Caco-2 (cell line): ENCODE measurements at regions not wholly inside any gene's neighbourhood (a gene's known extent, or its start where the extent isn't known, plus 50 kb on each side); places are given as distances from the start of the nearest gene placed in this dataset.

Experiments used
- BruUV-seq: library from RNA; stranded (reverse); fragments of 400-500 nt; replicated peaks from 2 replicates; lab custom pipeline; 2021; lab: Mats Ljungman, UMichigan
- CTCF ChIA-PET: fragments of 300-600 bp; sonication (Branson Sonifier 250); formaldehyde crosslinking; loops from one replicate; lab custom pipeline; 2022; ENCODE audit warnings: antibody characterized with exemption; lab: Charles Lee
- POLR2A ChIA-PET: fragments of 300-600 bp; sonication (Branson Sonifier 250); formaldehyde crosslinking; loops from one replicate; lab custom pipeline; 2022; ENCODE audit warnings: antibody characterized with exemption; lab: Charles Lee
- DNase-seq, 2 experiments: peaks; one replicate each; pipeline versions ENCODE4 v3.0.0 to v3.0.0-alpha.2; 2020 to 2022
- H3K27me3 ChIP-seq: replicated peaks from 2 replicates; pipeline ENCODE4 v1.6.0; 2011; ENCODE audit warnings: low read length; ENCODE audit not compliant: control insufficient read depth, insufficient read depth
- H3K36me3 ChIP-seq: 2 replicates; pipeline ENCODE4 v1.5.1; 2011; ENCODE audit warnings: low read length; ENCODE audit not compliant: control insufficient read depth, insufficient read depth
- H3K4me1 ChIP-seq: fragments of 250-450 bp; sonication (Bioruptor Pico); 2 replicates; pipeline ENCODE4 v1.5.1; 2020; ENCODE audit warnings: mild to moderate bottlenecking
- H3K4me3 ChIP-seq: 2 replicates; pipeline ENCODE4 v1.5.1; 2011; ENCODE audit warnings: low read depth, mild to moderate bottlenecking, control low read depth, low read length
- H3K9me3 ChIP-seq: fragments of 250-450 bp; sonication (Bioruptor Pico); 2 replicates; pipeline ENCODE4 v1.5.1; 2020; ENCODE audit warnings: mild to moderate bottlenecking, moderate library complexity
- H3K27ac Mint-ChIP-seq: one replicate; pipeline ENCODE4 v1.8.0; 2022; ENCODE audit warnings: mixed read lengths; ENCODE audit not compliant: unreplicated experiment
- H3K27me3 Mint-ChIP-seq: one replicate; pipeline ENCODE4 v1.8.0; 2022; ENCODE audit warnings: mixed read lengths; ENCODE audit not compliant: insufficient read depth, unreplicated experiment
- H3K36me3 Mint-ChIP-seq: one replicate; pipeline ENCODE4 v1.8.0; 2022; ENCODE audit warnings: mild to moderate bottlenecking, mixed read lengths; ENCODE audit not compliant: insufficient read depth, unreplicated experiment
- H3K4me1 Mint-ChIP-seq: one replicate; pipeline ENCODE4 v1.8.0; 2022; ENCODE audit warnings: low read depth, mixed read lengths; ENCODE audit not compliant: unreplicated experiment
- H3K4me3 Mint-ChIP-seq: one replicate; pipeline ENCODE4 v1.8.0; 2022; ENCODE audit warnings: mild to moderate bottlenecking, moderate library complexity, mixed read lengths; ENCODE audit not compliant: unreplicated experiment
- H3K9me3 Mint-ChIP-seq: one replicate; pipeline ENCODE4 v1.8.0; 2022; ENCODE audit warnings: mixed read lengths; ENCODE audit not compliant: unreplicated experiment
- intact Hi-C: fragments of 100-400 bp; cut with micrococcal nuclease; formaldehyde crosslinking; loops from one replicate; pipeline ENCODE4 v1.10.0; 2022; ENCODE audit not compliant: unreplicated experiment
- TF ChIP-seq, protein P1 (sequence below), 2 experiments: fragments of 200-600 bp in 1 of 2; IDR thresholded peaks; 1 replicate in 1 of 2; 2 replicates in 1 of 2; pipeline versions ENCODE4 v1.5.1 to v1.8.0; 2011 to 2022; ENCODE audit warnings: antibody characterized with exemption in 1 of 2, control low read depth in 1 of 2, inconsistent platforms in 1 of 2, low read depth in 1 of 2, low read length in 1 of 2, mild to moderate bottlenecking in 1 of 2, moderate library complexity in 1 of 2; ENCODE audit not compliant: insufficient read depth in 1 of 2, severe bottlenecking in 1 of 2, unreplicated experiment in 1 of 2

DNA sequence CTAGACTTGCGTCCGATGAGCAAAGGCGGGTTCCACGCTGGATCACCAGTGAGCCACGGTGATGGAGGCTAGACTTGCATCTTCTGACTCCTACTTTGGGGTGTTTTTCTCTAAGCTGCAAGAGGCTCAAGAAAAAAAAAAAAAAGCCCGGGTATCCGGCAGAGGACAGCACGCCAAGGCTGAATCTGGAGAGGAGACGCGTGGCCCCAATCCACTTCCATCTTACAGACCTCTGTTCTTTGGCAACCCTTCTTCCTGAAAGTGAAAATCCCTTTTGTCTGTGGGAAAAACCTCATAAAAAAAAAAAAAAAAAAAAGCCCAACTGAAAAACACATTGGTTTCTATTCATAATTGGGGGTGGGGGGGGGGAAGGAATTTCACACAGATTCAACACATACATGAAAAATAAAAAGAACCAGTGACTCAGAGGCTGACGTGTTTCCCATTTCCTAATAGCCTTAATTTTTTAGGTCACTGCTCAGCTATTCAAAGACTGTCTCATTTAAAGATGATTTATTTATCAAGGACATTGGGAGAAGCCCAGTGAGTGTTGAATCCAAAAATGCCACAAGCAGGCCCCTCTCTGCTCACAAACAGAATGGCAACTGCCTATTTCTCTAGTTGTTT lies 258.3 kb downstream of the FOXL1 start:
- peaks cover 2% of the 10 kb centered on the region for H3K27me3 Mint-ChIP-seq
- POLR2A ChIA-PET, result no interaction called here

DNA sequence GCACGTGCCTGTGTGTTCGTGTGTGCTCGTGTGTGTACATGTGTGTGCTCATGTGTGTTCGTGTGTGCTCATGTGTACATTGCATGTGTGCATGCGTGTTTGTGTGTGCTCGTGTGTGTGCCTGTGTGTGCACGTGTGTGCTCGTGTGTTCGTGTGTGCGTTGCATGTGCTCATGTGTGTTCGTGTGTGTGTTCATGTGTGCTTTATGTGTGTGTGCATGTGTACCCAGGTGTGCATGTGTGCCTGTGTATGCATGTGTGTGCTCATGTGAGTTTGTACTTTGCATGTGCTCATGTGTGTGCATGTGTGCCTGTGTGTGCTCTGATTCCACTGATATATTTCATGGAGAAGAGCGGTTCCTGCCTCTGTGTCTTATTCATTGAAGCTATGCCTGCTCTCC lies 265.5 kb downstream of the FOXL1 start:
- POLR2A ChIA-PET, result no interaction called here
- H3K36me3 Mint-ChIP-seq, result no peaks in the 10 kb centered on the region
- peaks cover 10% of the 10 kb centered on the region for H3K9me3 Mint-ChIP-seq
- intact Hi-C loops, result no loop called here
- no peak overlapping the region for H3K4me3 Mint-ChIP-seq
- CTCF ChIA-PET, result no interaction called here
- TF ChIP-seq, protein P1, sequence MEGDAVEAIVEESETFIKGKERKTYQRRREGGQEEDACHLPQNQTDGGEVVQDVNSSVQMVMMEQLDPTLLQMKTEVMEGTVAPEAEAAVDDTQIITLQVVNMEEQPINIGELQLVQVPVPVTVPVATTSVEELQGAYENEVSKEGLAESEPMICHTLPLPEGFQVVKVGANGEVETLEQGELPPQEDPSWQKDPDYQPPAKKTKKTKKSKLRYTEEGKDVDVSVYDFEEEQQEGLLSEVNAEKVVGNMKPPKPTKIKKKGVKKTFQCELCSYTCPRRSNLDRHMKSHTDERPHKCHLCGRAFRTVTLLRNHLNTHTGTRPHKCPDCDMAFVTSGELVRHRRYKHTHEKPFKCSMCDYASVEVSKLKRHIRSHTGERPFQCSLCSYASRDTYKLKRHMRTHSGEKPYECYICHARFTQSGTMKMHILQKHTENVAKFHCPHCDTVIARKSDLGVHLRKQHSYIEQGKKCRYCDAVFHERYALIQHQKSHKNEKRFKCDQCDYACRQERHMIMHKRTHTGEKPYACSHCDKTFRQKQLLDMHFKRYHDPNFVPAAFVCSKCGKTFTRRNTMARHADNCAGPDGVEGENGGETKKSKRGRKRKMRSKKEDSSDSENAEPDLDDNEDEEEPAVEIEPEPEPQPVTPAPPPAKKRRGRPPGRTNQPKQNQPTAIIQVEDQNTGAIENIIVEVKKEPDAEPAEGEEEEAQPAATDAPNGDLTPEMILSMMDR (IDR thresholded peaks at IDR 0.05; ENCODE audit: insufficient read depth in 1 of 2, low read depth in 1 of 2, low read length in 1 of 2, severe bottlenecking in 1 of 2, unreplicated experiment in 1 of 2), result no peak
- no peak overlapping the region for H3K27ac Mint-ChIP-seq
- H3K4me1 ChIP-seq, result no peaks in the 10 kb centered on the region
- no peaks in the 10 kb centered on the region for H3K4me1 Mint-ChIP-seq
- H3K9me3 ChIP-seq, result no peaks in the 10 kb centered on the region
- no peaks in the 10 kb centered on the region for H3K36me3 ChIP-seq
- BruUV-seq, result no TSS peak
- H3K4me3 ChIP-seq, result no peak overlapping the region
- H3K27me3 Mint-ChIP-seq, result no peaks in the 10 kb centered on the region
- no peaks in the 10 kb centered on the region for H3K27me3 ChIP-seq
- DNase-seq, result no peak

More for the DNA sequence above, 258.3 kb downstream of the FOXL1 start:
- Histone ChIP-seq H3K4me1 (no peaks in the 10 kb centered on the region), H3K9me3 (no peaks in the 10 kb centered on the region), H3K36me3 (no peaks in the 10 kb centered on the region), H3K27me3 (no peaks in the 10 kb centered on the region), H3K4me3 (no peak overlapping the region)
- TF ChIP-seq, protein P1 (IDR thresholded peaks at IDR 0.05; ENCODE audit: insufficient read depth in 1 of 2, low read depth in 1 of 2, low read length in 1 of 2, severe bottlenecking in 1 of 2, unreplicated experiment in 1 of 2), result no peak
- no peaks in the 10 kb centered on the region for H3K36me3 Mint-ChIP-seq
- no peak overlapping the region for H3K27ac Mint-ChIP-seq
- no peak overlapping the region for H3K4me3 Mint-ChIP-seq
- H3K9me3 Mint-ChIP-seq, result no peaks in the 10 kb centered on the region
- no peaks in the 10 kb centered on the region for H3K4me1 Mint-ChIP-seq
- BruUV-seq, result no TSS peak
- CTCF ChIA-PET, result interaction anchor here (0.7 kb wide), 1 partner anchor 292 kb away, joined by 5 read pairs; no protein-coding TSS in a partner anchor
- intact Hi-C loops, result no loop called here
- no peak for DNase-seq

DNA sequence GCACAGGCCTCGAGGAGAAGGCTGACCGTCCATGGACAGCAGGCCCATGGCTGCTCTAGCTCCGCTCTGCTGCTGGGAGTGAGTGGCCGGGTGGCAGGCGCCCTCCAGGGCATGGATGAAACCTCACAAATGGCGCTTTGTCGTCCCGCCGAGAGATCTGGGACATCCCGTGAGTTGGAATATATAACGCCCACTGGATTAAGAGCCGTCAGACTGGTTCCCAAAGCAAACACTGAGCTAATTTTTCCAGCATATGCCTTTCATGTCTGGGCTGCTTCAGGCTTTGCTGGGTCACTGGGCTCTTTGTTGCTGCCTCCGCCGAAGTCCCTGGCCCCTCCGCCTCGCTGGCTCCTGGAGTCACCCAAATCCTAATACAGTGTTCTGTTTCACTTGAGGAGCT lies 266.3 kb downstream of the FOXL1 start:
- Histone ChIP-seq H3K27me3 (no peaks in the 10 kb centered on the region), H3K36me3 (no peaks in the 10 kb centered on the region), H3K4me3 (no peak overlapping the region), H3K9me3 (no peaks in the 10 kb centered on the region), H3K4me1 (no peaks in the 10 kb centered on the region)
- Mint-ChIP-seq H3K27ac (no peak overlapping the region), H3K9me3 (peaks cover 10% of the 10 kb centered on the region), H3K4me3 (no peak overlapping the region), H3K4me1 (no peaks in the 10 kb centered on the region), H3K27me3 (no peaks in the 10 kb centered on the region), H3K36me3 (no peaks in the 10 kb centered on the region)
- POLR2A ChIA-PET, result no interaction called here
- peak in 1 of 2 experiments; percentile 33 for DNase-seq
- CTCF ChIA-PET, result interaction anchor here (0.5 kb wide), 1 partner anchor 111 kb away, joined by 4 read pairs; no protein-coding TSS in a partner anchor
- TF ChIP-seq, protein P1 (IDR thresholded peaks at IDR 0.05; ENCODE audit: insufficient read depth in 1 of 2, low read depth in 1 of 2, low read length in 1 of 2, severe bottlenecking in 1 of 2, unreplicated experiment in 1 of 2), result no peak
- no TSS peak for BruUV-seq
- intact Hi-C loops, result no loop called here
